Osteocyte (in vitro differentiated cells): ENCODE measurements at regions not wholly inside any gene's neighbourhood (a gene's known extent, or its start where the extent isn't known, plus 50 kb on each side); places are given as distances from the start of the nearest gene placed in this dataset.

ENCODE experiments used
- DNase-seq: peaks from one replicate; pipeline ENCODE4 v3.0.0; 2021; ENCODE audit warnings: mixed read lengths; ENCODE audit not compliant: unreplicated experiment; ENCODE audit errors: extremely low spot score
- H3K27ac Mint-ChIP-seq: one replicate; pipeline ENCODE4 v1.8.0; 2021; ENCODE audit warnings: mild to moderate bottlenecking, mixed read lengths; ENCODE audit not compliant: unreplicated experiment
- H3K27me3 Mint-ChIP-seq: one replicate; pipeline ENCODE4 v1.8.0; 2021; ENCODE audit warnings: mixed read lengths; ENCODE audit not compliant: unreplicated experiment
- H3K36me3 Mint-ChIP-seq: one replicate; pipeline ENCODE4 v1.8.0; 2021; ENCODE audit warnings: mixed read lengths; ENCODE audit not compliant: unreplicated experiment
- H3K4me1 Mint-ChIP-seq: one replicate; pipeline ENCODE4 v1.8.0; 2021; ENCODE audit warnings: mixed read lengths; ENCODE audit not compliant: unreplicated experiment
- H3K4me3 Mint-ChIP-seq: one replicate; pipeline ENCODE4 v1.8.0; 2021; ENCODE audit warnings: mild to moderate bottlenecking, moderate library complexity, mixed read lengths; ENCODE audit not compliant: unreplicated experiment
- H3K9me3 Mint-ChIP-seq: one replicate; pipeline ENCODE4 v1.8.0; 2021; ENCODE audit warnings: mixed read lengths; ENCODE audit not compliant: unreplicated experiment
- TF ChIP-seq, protein P1 (sequence below): fragments of 200-600 bp; sonication (generic); IDR thresholded peaks from 2 replicates; pipeline ENCODE4 v1.5.0; 2021; ENCODE audit warnings: antibody characterized with exemption, mild to moderate bottlenecking, moderate library complexity

DNA sequence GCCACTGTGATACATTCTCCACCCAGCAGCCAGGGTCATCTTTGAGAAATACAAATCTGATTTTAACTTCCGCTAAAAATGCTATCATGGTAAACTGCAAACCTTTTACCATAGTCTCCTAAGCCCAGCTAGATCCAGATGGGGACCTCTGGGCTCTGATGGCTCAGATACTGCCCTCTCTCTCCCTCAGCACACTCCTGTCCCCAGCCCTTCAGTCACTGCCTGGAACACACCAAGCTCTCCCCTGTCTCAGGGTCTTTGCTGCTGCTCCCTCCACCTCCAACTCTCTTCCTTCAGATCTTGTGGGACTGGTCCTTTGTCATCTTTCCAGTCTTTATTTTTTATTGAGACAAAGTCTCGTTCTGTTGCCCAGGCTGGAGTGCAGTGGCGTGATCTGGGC lies 65.1 kb downstream of the SPRY4 start:
- no peaks in the 10 kb centered on the region for H3K36me3 Mint-ChIP-seq
- peaks cover 6% of the 10 kb centered on the region for H3K9me3 Mint-ChIP-seq
- TF ChIP-seq, protein P1, sequence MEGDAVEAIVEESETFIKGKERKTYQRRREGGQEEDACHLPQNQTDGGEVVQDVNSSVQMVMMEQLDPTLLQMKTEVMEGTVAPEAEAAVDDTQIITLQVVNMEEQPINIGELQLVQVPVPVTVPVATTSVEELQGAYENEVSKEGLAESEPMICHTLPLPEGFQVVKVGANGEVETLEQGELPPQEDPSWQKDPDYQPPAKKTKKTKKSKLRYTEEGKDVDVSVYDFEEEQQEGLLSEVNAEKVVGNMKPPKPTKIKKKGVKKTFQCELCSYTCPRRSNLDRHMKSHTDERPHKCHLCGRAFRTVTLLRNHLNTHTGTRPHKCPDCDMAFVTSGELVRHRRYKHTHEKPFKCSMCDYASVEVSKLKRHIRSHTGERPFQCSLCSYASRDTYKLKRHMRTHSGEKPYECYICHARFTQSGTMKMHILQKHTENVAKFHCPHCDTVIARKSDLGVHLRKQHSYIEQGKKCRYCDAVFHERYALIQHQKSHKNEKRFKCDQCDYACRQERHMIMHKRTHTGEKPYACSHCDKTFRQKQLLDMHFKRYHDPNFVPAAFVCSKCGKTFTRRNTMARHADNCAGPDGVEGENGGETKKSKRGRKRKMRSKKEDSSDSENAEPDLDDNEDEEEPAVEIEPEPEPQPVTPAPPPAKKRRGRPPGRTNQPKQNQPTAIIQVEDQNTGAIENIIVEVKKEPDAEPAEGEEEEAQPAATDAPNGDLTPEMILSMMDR = no peak
- peaks cover 10% of the 10 kb centered on the region for H3K27me3 Mint-ChIP-seq
- no peak overlapping the region for H3K27ac Mint-ChIP-seq
- peaks cover 4% of the 10 kb centered on the region for H3K4me1 Mint-ChIP-seq
- H3K4me3 Mint-ChIP-seq = no peak overlapping the region
- no peak for DNase-seq

DNA sequence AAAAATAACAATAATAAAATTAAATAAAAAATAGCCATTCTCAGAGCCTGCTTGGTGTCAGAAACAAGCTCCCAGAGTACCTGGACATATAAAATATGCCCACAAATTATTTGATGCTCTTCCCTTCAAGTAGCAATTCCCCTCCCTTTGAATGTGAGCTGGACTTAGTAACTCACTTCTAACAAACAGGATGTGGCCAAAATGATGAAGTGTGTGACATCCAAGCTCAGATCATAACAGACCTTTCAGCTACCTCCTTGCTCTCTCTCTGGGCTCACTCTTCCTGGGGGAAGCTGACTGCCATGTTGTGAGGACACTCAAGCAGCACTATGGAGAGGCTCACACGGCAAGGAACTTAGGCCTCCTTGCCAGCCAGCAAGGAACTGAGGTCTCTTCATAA lies 69.0 kb downstream of the SPRY4 start:
- Mint-ChIP-seq H3K36me3 (no peaks in the 10 kb centered on the region), H3K27me3 (peaks cover 10% of the 10 kb centered on the region), H3K4me1 (no peaks in the 10 kb centered on the region), H3K27ac (no peak overlapping the region), H3K4me3 (no peak overlapping the region), H3K9me3 (peaks cover 6% of the 10 kb centered on the region)
- no peak for DNase-seq
- TF ChIP-seq, protein P1 = no peak

DNA sequence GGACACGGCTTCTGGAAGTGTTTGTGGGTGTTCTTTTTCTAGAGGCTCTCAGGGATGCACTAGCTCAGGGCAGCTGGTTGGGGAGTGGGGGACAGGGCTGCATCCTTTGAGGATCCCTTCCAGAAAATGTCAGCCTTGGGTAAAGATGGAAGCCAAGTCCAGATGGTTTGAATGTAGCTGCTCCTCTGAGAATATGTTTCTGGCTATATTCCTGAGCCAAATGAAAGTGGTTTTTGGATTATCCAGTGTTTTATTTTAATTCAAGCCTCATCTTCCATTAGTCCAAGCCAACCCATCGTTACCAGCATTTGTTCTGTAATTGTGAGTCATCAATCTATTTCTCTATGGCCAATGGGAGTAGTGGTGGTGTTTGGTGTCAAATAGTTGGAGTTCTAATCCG lies 70.4 kb downstream of the SPRY4 start:
- H3K27ac Mint-ChIP-seq = no peak overlapping the region
- TF ChIP-seq, protein P1 = no peak
- peaks cover 6% of the 10 kb centered on the region for H3K9me3 Mint-ChIP-seq

DNA sequence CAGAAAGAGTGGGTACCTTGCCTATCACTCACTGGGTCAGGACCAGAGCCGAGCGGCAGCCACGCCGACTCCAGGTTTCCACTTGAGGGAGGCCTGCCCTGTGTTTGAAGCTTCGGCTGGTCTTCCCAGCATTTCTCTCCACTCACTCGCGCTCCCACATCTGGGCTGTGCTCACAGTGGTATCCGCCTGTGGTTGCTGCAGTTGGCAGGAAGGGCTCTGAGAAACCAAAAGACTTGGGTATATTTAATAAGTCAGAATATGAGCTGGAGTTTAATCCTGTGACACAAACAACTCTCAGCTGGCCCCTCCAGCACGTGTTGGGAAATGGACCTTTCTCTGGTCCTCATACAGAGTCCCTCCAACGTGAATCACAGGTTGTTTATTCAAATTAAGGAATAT lies 70.9 kb downstream of the SPRY4 start:
- Mint-ChIP-seq H3K9me3 (peaks cover 6% of the 10 kb centered on the region), H3K4me3 (no peak overlapping the region), H3K4me1 (peaks cover 4% of the 10 kb centered on the region), H3K27ac (no peak overlapping the region), H3K27me3 (no peaks in the 10 kb centered on the region), H3K36me3 (no peaks in the 10 kb centered on the region)
- DNase-seq = no peak
- TF ChIP-seq, protein P1 = no peak

More for the DNA sequence above, 70.4 kb downstream of the SPRY4 start:
- H3K4me3 Mint-ChIP-seq = no peak overlapping the region
- H3K27me3 Mint-ChIP-seq = peaks cover 5% of the 10 kb centered on the region
- no peak for DNase-seq
- no peaks in the 10 kb centered on the region for H3K36me3 Mint-ChIP-seq
- H3K4me1 Mint-ChIP-seq = no peaks in the 10 kb centered on the region

DNA sequence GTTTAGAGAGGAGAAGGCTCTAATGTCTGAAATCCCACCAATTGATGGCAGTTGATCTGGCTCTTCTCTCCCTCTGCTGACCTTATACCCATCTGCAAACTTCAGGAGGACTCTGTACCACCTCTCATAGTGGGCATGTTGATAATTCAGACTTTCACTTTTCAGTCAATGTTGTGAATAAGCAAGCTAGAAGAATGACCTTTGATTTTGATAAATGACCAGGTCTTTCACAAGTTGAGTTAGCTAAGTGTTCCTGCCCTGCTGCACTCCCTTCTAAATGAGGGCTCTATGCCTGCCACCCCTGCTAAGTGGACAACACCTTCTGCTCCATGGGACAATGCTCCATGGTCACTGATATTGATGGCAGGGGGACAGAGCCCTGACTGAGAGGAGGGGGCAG lies 74.7 kb downstream of the SPRY4 start:
- H3K36me3 Mint-ChIP-seq = no peaks in the 10 kb centered on the region
- TF ChIP-seq, protein P1 = no peak
- peaks cover 10% of the 10 kb centered on the region for H3K4me1 Mint-ChIP-seq
- no peak overlapping the region for H3K4me3 Mint-ChIP-seq
- no peak overlapping the region for H3K27ac Mint-ChIP-seq
- H3K27me3 Mint-ChIP-seq = no peaks in the 10 kb centered on the region
- H3K9me3 Mint-ChIP-seq = no peaks in the 10 kb centered on the region
- DNase-seq = no peak
